HG03064 (cell line): ENCODE measurements at regions not wholly inside any gene's neighbourhood (a gene's known extent, or its start where the extent isn't known, plus 50 kb on each side); places are given as distances from the start of the nearest gene placed in this dataset.
"Not testable (repeated sequence)": the region's sequence is repeated elsewhere in the genome, so short reads cannot be mapped to it uniquely, and the experiment has no call there.

Experiments used
- ATAC-seq: cut with Tn5 transposase; IDR thresholded peaks from one replicate; pipeline ENCODE4 v1.9.1; 2021; ENCODE audit warnings: low read depth; ENCODE audit not compliant: unreplicated experiment

GRCh38 chr1:173337126-173337525, 130.0 kb upstream of the TNFSF4 start:
- ATAC-seq = no peak

- ATAC-seq = no peak
Observed at GRCh38 chr1:173341307-173341706, 134.2 kb upstream of the TNFSF4 start.

- ATAC-seq = no peak
Observed at GRCh38 chr1:173341971-173342370, 134.8 kb upstream of the TNFSF4 start.

- no peak for ATAC-seq
Observed at GRCh38 chr1:173342736-173343135, 134.4 kb upstream of the PRDX6 start.

GRCh38 chr1:173344034-173344743, 132.9 kb upstream of the PRDX6 start:
- ATAC-seq = no peak

GRCh38 chr1:173347282-173347818, 129.8 kb upstream of the PRDX6 start:
- ATAC-seq = no peak

GRCh38 chr1:173352635-173353034, 124.5 kb upstream of the PRDX6 start:
- not testable (repeated sequence) for ATAC-seq

GRCh38 chr1:173353350-173353749, 123.8 kb upstream of the PRDX6 start:
- ATAC-seq = no peak

- ATAC-seq = no peak
Observed at GRCh38 chr1:173354937-173355280, 122.2 kb upstream of the PRDX6 start.

GRCh38 chr1:173355281-173356031, 121.7 kb upstream of the PRDX6 start:
- no peak for ATAC-seq

GRCh38 chr1:173356191-173356762, 120.9 kb upstream of the PRDX6 start:
- ATAC-seq = peak; percentile 57

GRCh38 chr1:173360487-173361063, 116.6 kb upstream of the PRDX6 start:
- ATAC-seq = no peak

- ATAC-seq = no peak
Observed at GRCh38 chr1:173362543-173362942, 114.6 kb upstream of the PRDX6 start.

- no peak for ATAC-seq
Observed at GRCh38 chr1:173364827-173365226, 112.3 kb upstream of the PRDX6 start.

GRCh38 chr1:173365341-173365740, 111.8 kb upstream of the PRDX6 start:
- no peak for ATAC-seq

GRCh38 chr1:173367136-173367535, 110.0 kb upstream of the PRDX6 start:
- no peak for ATAC-seq

GRCh38 chr1:173370586-173370985, 106.5 kb upstream of the PRDX6 start:
- not testable (repeated sequence) for ATAC-seq

GRCh38 chr1:173376065-173376464, 101.1 kb upstream of the PRDX6 start:
- not testable (repeated sequence) for ATAC-seq

- no peak for ATAC-seq
Observed at GRCh38 chr1:173377266-173377665, 99.9 kb upstream of the PRDX6 start.

- ATAC-seq = no peak
Observed at GRCh38 chr1:173383351-173383750, 93.8 kb upstream of the PRDX6 start.

GRCh38 chr1:173388352-173388751, 88.8 kb upstream of the PRDX6 start:
- no peak for ATAC-seq
